ENCODE measurements at regions not wholly inside any gene's neighbourhood (a gene's known extent, or its start where the extent isn't known, plus 50 kb on each side); places are given as distances from the start of the nearest gene placed in this dataset.
"Not testable (repeated sequence)": the region's sequence is repeated elsewhere in the genome, so short reads cannot be mapped to it uniquely, and the experiment has no call there.

GRCh38 chr3:48101301-48101650 lies 85.1 kb upstream of the MAP4 start:
- H3K9me3 ChIP-seq (ENCODE audit: control insufficient read depth, low read depth, low read length); H3K4me1 ChIP-seq (ENCODE audit: control insufficient read depth, extremely low read depth, insufficient read depth, low read length); H3K27ac ChIP-seq (ENCODE audit: control insufficient read depth, insufficient read depth, low read length); H4K20me1 ChIP-seq (ENCODE audit: control insufficient read depth, extremely low read depth, insufficient read depth, low read length); H3K4me2 ChIP-seq (ENCODE audit: control insufficient read depth, extremely low read depth, insufficient read depth, low read depth, low read length); H3K27me3 ChIP-seq (ENCODE audit: control insufficient read depth, extremely low read depth, insufficient read depth, low read length); dilution Hi-C loops (cut with MboI; ENCODE audit: extremely low pct_ligation_motif_present, low sequenced_read_pairs); H3K36me3 ChIP-seq (ENCODE audit: control insufficient read depth in 2 of 2, extremely low read depth in 1 of 2, insufficient read depth in 2 of 2, low read length in 2 of 2); H3K4me3 ChIP-seq (ENCODE audit: control insufficient read depth in 2 of 3, extremely low read depth in 1 of 3, insufficient read depth in 2 of 3, low read depth in 1 of 3, low read length in 3 of 3); FAIRE-seq; H3K79me2 ChIP-seq (ENCODE audit: control insufficient read depth, insufficient read depth, low read length); DNase-seq (ENCODE audit: low read depth, low spot score); H3K9ac ChIP-seq (ENCODE audit: control insufficient read depth, extremely low read depth, insufficient read depth, low read length); H3K9me1 ChIP-seq (ENCODE audit: control insufficient read depth, extremely low read depth, insufficient read depth, low read length); H2AFZ ChIP-seq (ENCODE audit: control insufficient read depth, low read length): not testable (repeated sequence)

- peaks cover 13% of the 10 kb centered on the region for H3K79me2 ChIP-seq (ENCODE audit: control insufficient read depth, insufficient read depth, low read length)
- no peak overlapping the region for H2AFZ ChIP-seq (ENCODE audit: control insufficient read depth, low read length)
- H3K4me3 ChIP-seq (ENCODE audit: control insufficient read depth in 2 of 3, extremely low read depth in 1 of 3, insufficient read depth in 2 of 3, low read depth in 1 of 3, low read length in 3 of 3): no peak overlapping the region
- H3K9me3 ChIP-seq (ENCODE audit: control insufficient read depth, low read depth, low read length): no peaks in the 10 kb centered on the region
- dilution Hi-C loops (cut with MboI; ENCODE audit: extremely low pct_ligation_motif_present, low sequenced_read_pairs): no loop called here
- no peak overlapping the region for H3K9ac ChIP-seq (ENCODE audit: control insufficient read depth, extremely low read depth, insufficient read depth, low read length)
- no peak for FAIRE-seq
- H3K27ac ChIP-seq (ENCODE audit: control insufficient read depth, insufficient read depth, low read length): no peak overlapping the region
- no peaks in the 10 kb centered on the region for H3K9me1 ChIP-seq (ENCODE audit: control insufficient read depth, extremely low read depth, insufficient read depth, low read length)
- peaks cover under 1% of the 10 kb centered on the region for H4K20me1 ChIP-seq (ENCODE audit: control insufficient read depth, extremely low read depth, insufficient read depth, low read length)
- H3K4me2 ChIP-seq (ENCODE audit: control insufficient read depth, extremely low read depth, insufficient read depth, low read depth, low read length): no peak overlapping the region
- peaks cover 10% of the 10 kb centered on the region for H3K4me1 ChIP-seq (ENCODE audit: control insufficient read depth, extremely low read depth, insufficient read depth, low read length)
- no peaks in the 10 kb centered on the region for H3K36me3 ChIP-seq (ENCODE audit: control insufficient read depth in 2 of 2, extremely low read depth in 1 of 2, insufficient read depth in 2 of 2, low read length in 2 of 2)
- H3K27me3 ChIP-seq (ENCODE audit: control insufficient read depth, extremely low read depth, insufficient read depth, low read length): no peaks in the 10 kb centered on the region
- no peak for DNase-seq (ENCODE audit: low read depth, low spot score)
- TF ChIP-seq CTCF (optimal IDR thresholded peaks at IDR 0.05 in 1 of 3, IDR thresholded peaks at IDR 0.05 in 1 of 3, conservative IDR thresholded peaks at IDR 0.05 in 1 of 3; ENCODE audit: extremely low read depth in 1 of 3, insufficient read depth in 2 of 3, low read length in 3 of 3) (no peak), EZH2 (IDR thresholded peaks at IDR 0.05; ENCODE audit: low read length) (no peak)
These were observed 76.1 kb upstream of the MAP4 start for GRCh38 chr3:48092270-48092669.

DNA sequence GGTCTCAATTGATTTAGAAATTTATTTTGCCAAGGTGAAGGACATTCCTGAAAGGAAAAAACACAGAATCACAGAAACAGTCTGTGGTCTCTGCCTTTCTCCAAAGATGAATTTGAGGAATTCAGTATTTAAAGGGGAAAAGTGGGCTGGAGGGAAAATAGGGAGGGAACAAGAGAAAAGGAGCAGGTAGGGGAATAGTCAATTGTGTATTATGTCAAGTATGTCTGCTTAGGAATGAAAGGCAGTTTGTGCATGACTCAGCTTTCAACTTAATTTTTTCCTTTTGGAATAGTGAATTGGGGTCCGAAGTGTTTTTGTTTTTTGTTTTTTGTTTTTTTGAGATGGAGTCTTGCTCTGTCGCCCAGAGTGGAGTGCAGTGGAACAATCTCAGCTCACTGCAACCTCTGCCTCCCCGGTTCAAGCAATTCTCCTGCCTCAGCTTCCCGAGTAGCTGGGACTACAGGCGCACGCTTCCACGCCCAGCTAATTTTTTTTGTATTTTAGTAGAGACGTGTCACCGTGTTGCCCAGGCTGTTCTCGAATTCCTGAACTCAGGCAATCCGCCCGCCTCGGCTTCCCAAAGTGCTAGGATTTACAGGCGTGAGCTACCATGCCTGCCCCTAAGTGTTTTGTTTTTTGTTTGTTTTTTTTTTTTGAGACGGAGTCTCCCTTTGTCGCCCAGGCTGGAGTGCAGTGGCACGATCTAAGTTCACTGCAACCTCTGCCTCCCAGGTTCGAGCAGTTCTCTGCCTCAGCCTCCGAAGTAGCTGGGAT lies 74.1 kb upstream of the MAP4 start:
- peaks cover 32% of the 10 kb centered on the region for H3K79me2 ChIP-seq (ENCODE audit: control insufficient read depth, insufficient read depth, low read length)
- no peak overlapping the region for H3K9ac ChIP-seq (ENCODE audit: control insufficient read depth, extremely low read depth, insufficient read depth, low read length)
- H2AFZ ChIP-seq (ENCODE audit: control insufficient read depth, low read length): no peak overlapping the region
- no peaks in the 10 kb centered on the region for H3K36me3 ChIP-seq (ENCODE audit: control insufficient read depth in 2 of 2, extremely low read depth in 1 of 2, insufficient read depth in 2 of 2, low read length in 2 of 2)
- no peak for DNase-seq (ENCODE audit: low read depth, low spot score)
- peak overlapping the region in 1 of 3 experiments; percentile 23 for H3K4me3 ChIP-seq (ENCODE audit: control insufficient read depth in 2 of 3, extremely low read depth in 1 of 3, insufficient read depth in 2 of 3, low read depth in 1 of 3, low read length in 3 of 3)
- peaks cover 21% of the 10 kb centered on the region for H3K4me1 ChIP-seq (ENCODE audit: control insufficient read depth, extremely low read depth, insufficient read depth, low read length)
- H3K9me1 ChIP-seq (ENCODE audit: control insufficient read depth, extremely low read depth, insufficient read depth, low read length): peaks cover 3% of the 10 kb centered on the region
- H3K4me2 ChIP-seq (ENCODE audit: control insufficient read depth, extremely low read depth, insufficient read depth, low read depth, low read length): peak overlapping the region; percentile 73
- H3K27ac ChIP-seq (ENCODE audit: control insufficient read depth, insufficient read depth, low read length): no peak overlapping the region
- no peak for TF ChIP-seq CTCF (optimal IDR thresholded peaks at IDR 0.05 in 1 of 3, IDR thresholded peaks at IDR 0.05 in 1 of 3, conservative IDR thresholded peaks at IDR 0.05 in 1 of 3; ENCODE audit: extremely low read depth in 1 of 3, insufficient read depth in 2 of 3, low read length in 3 of 3)
- no peak for TF ChIP-seq EZH2 (IDR thresholded peaks at IDR 0.05; ENCODE audit: low read length)
- dilution Hi-C loops (cut with MboI; ENCODE audit: extremely low pct_ligation_motif_present, low sequenced_read_pairs): no loop called here
- peaks cover 6% of the 10 kb centered on the region for H4K20me1 ChIP-seq (ENCODE audit: control insufficient read depth, extremely low read depth, insufficient read depth, low read length)
- H3K9me3 ChIP-seq (ENCODE audit: control insufficient read depth, low read depth, low read length): no peaks in the 10 kb centered on the region
- no peak for FAIRE-seq
- H3K27me3 ChIP-seq (ENCODE audit: control insufficient read depth, extremely low read depth, insufficient read depth, low read length): no peaks in the 10 kb centered on the region
